Nephron (organoid): ENCODE measurements at regions not wholly inside any gene's neighbourhood (a gene's known extent, or its start where the extent isn't known, plus 50 kb on each side); places are given as distances from the start of the nearest gene placed in this dataset.
"Not testable (repeated sequence)": the region's sequence is repeated elsewhere in the genome, so short reads cannot be mapped to it uniquely, and the experiment has no call there.

Experiments used
- H3K27ac Mint-ChIP-seq, 3 experiments: 2 replicates each; pipeline ENCODE4 v1.8.0; 2020; ENCODE audit warnings: mixed read lengths in 3 of 3, mild to moderate bottlenecking in 2 of 3, moderate library complexity in 1 of 3
- H3K27me3 Mint-ChIP-seq: 2 replicates; pipeline ENCODE4 v1.8.0; 2021; ENCODE audit warnings: low read depth, mild to moderate bottlenecking, moderate library complexity, mixed read lengths
- H3K36me3 Mint-ChIP-seq: 2 replicates; pipeline ENCODE4 v1.8.0; 2020; ENCODE audit warnings: low read depth, mixed read lengths
- H3K4me1 Mint-ChIP-seq: 2 replicates; pipeline ENCODE4 v1.8.0; 2020; ENCODE audit warnings: mixed read lengths
- H3K4me3 Mint-ChIP-seq, 3 experiments: 2 replicates each; pipeline ENCODE4 v1.8.0; 2020; ENCODE audit warnings: mild to moderate bottlenecking in 3 of 3, mixed read lengths in 3 of 3, moderate library complexity in 2 of 3
- H3K9me3 Mint-ChIP-seq: 2 replicates; pipeline ENCODE4 v1.8.0; 2020; ENCODE audit warnings: mixed read lengths
- TF ChIP-seq, protein P1 (sequence below), 3 experiments: fragments of 200-600 bp; sonication (generic); IDR thresholded peaks; one replicate each; pipeline ENCODE4 v1.5.0; 2021; ENCODE audit warnings: antibody characterized with exemption in 3 of 3; ENCODE audit not compliant: unreplicated experiment in 3 of 3

DNA sequence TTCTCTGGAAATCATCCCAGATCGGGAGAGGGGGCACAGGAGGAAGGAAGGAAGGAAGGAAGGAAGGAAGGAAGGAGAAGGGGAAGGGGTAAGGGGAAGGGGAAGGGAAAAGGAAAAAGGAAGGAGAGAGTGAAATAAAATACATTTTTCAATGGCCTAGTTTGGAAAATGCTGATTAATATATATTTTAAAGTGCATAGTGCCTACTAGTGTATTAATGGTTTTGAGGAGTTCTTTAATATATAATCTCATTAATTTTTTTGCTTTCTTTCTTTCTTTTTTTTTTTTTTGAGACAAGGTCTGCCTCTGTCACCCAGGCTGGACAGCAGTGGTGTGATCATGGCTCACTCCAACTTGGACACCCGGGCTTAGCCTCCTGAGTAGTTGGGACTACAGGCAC, 107.8 kb upstream of the FOLH1 start:
- no peak overlapping the region for H3K27ac Mint-ChIP-seq
- no peaks in the 10 kb centered on the region for H3K36me3 Mint-ChIP-seq
- TF ChIP-seq, protein P1, sequence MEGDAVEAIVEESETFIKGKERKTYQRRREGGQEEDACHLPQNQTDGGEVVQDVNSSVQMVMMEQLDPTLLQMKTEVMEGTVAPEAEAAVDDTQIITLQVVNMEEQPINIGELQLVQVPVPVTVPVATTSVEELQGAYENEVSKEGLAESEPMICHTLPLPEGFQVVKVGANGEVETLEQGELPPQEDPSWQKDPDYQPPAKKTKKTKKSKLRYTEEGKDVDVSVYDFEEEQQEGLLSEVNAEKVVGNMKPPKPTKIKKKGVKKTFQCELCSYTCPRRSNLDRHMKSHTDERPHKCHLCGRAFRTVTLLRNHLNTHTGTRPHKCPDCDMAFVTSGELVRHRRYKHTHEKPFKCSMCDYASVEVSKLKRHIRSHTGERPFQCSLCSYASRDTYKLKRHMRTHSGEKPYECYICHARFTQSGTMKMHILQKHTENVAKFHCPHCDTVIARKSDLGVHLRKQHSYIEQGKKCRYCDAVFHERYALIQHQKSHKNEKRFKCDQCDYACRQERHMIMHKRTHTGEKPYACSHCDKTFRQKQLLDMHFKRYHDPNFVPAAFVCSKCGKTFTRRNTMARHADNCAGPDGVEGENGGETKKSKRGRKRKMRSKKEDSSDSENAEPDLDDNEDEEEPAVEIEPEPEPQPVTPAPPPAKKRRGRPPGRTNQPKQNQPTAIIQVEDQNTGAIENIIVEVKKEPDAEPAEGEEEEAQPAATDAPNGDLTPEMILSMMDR (IDR thresholded peaks at IDR 0.05; ENCODE audit: unreplicated experiment in 3 of 3) = no peak
- no peaks in the 10 kb centered on the region for H3K4me1 Mint-ChIP-seq
- H3K9me3 Mint-ChIP-seq = peaks cover 11% of the 10 kb centered on the region
- no peaks in the 10 kb centered on the region for H3K27me3 Mint-ChIP-seq
- no peak overlapping the region for H3K4me3 Mint-ChIP-seq

DNA sequence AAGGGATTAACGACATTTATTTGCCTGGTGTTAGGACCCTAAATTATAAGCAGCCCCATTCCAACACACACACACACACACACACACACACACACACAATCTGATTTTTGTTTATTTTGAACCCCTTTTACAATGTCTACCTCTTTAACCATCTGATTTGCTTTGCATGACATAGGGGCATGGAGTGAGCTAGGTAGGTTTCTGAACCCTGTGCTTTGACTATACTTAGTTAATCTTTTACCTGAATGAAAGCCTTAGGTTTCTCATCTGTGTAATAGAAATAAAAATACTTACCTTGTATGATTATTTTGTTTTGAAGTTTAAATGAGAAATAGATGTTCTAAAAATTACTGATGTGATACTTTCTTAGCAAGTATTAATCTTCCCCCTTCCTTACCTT, 94.7 kb upstream of the FOLH1 start:
- no peaks in the 10 kb centered on the region for H3K4me1 Mint-ChIP-seq
- H3K4me3 Mint-ChIP-seq = no peak overlapping the region
- TF ChIP-seq, protein P1 (IDR thresholded peaks at IDR 0.05; ENCODE audit: unreplicated experiment in 3 of 3) = no peak
- peaks cover 3% of the 10 kb centered on the region for H3K9me3 Mint-ChIP-seq
- H3K27ac Mint-ChIP-seq = no peak overlapping the region
- no peaks in the 10 kb centered on the region for H3K27me3 Mint-ChIP-seq
- no peaks in the 10 kb centered on the region for H3K36me3 Mint-ChIP-seq

DNA sequence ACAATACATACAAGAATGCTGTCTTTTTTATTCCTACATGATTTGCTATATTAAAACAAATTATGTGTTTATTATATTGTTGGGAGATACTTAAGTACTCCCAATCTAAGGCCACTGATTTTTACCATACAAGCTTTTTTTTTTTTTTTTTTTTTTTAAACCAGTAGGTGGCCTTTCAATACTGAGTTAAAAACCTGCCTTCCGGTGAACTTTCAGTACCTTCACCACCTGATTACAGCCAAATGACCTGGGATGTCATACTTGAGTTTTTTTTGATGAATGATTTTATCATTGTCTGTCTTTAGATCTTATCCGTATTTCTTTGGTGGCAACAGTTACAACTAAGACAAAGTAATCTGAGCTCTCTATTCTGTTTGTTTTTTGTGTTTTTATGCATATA, 94.0 kb upstream of the FOLH1 start:
- Mint-ChIP-seq H3K27ac (no peak overlapping the region), H3K36me3 (no peaks in the 10 kb centered on the region), H3K4me3 (no peak overlapping the region), H3K9me3 (peaks cover 3% of the 10 kb centered on the region), H3K27me3 (no peaks in the 10 kb centered on the region), H3K4me1 (no peaks in the 10 kb centered on the region)
- TF ChIP-seq, protein P1 (IDR thresholded peaks at IDR 0.05; ENCODE audit: unreplicated experiment in 3 of 3) = no peak

DNA sequence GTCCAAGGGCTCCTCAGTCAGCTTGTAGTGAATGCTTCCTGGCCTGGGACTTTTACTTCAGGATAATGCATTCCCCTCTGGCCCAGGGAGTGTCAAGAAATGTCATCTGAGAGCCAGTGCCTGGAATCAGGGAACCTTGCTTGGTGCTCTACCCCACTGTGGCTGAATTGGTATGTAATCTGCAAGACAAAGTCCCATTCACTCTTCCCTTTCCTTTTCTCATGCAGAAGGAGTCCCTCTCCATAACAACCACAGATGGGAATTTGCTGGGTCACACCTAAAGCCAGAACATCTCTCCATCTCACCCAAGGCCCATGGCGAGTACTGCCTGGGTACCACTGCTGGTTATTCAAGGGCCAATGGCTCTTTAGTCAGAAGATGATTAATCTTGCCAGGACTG, 89.6 kb upstream of the FOLH1 start:
- not testable (repeated sequence) for H3K4me3 Mint-ChIP-seq, H3K4me1 Mint-ChIP-seq, H3K27me3 Mint-ChIP-seq, H3K36me3 Mint-ChIP-seq, H3K27ac Mint-ChIP-seq, H3K9me3 Mint-ChIP-seq

GRCh38 chr11:49283911-49284310, 75.5 kb upstream of the FOLH1 start:
- not testable (repeated sequence) for H3K36me3 Mint-ChIP-seq, H3K27ac Mint-ChIP-seq, H3K4me1 Mint-ChIP-seq, H3K4me3 Mint-ChIP-seq, H3K27me3 Mint-ChIP-seq, H3K9me3 Mint-ChIP-seq

- not testable (repeated sequence) for H3K9me3 Mint-ChIP-seq, H3K27me3 Mint-ChIP-seq, H3K36me3 Mint-ChIP-seq, H3K4me1 Mint-ChIP-seq, H3K4me3 Mint-ChIP-seq
- peak overlapping the region in 1 of 3 experiments; percentile 11 for H3K27ac Mint-ChIP-seq
These were observed 74.9 kb upstream of the FOLH1 start for GRCh38 chr11:49283282-49283681.

GRCh38 chr11:49282125-49282524, 73.7 kb upstream of the FOLH1 start:
- not testable (repeated sequence) for H3K27me3 Mint-ChIP-seq, H3K36me3 Mint-ChIP-seq, H3K4me1 Mint-ChIP-seq, H3K4me3 Mint-ChIP-seq, H3K27ac Mint-ChIP-seq, H3K9me3 Mint-ChIP-seq

GRCh38 chr11:49277951-49278350, 69.5 kb upstream of the FOLH1 start:
- not testable (repeated sequence) for H3K27me3 Mint-ChIP-seq, H3K4me3 Mint-ChIP-seq, H3K9me3 Mint-ChIP-seq, H3K4me1 Mint-ChIP-seq, H3K27ac Mint-ChIP-seq, H3K36me3 Mint-ChIP-seq
